PFSK-1 (cell line): ENCODE measurements at regions not wholly inside any gene's neighbourhood (a gene's known extent, or its start where the extent isn't known, plus 50 kb on each side); places are given as distances from the start of the nearest gene placed in this dataset.

Experiments used
- FOXP2 ChIP-seq: optimal IDR thresholded peaks from 2 replicates; pipeline ENCODE3; 2011; ENCODE audit warnings: borderline replicate concordance, control low read depth, inconsistent platforms; ENCODE audit not compliant: insufficient read depth; ENCODE audit errors: extremely low read length, extremely low read depth
- POLR2AphosphoS5 ChIP-seq: IDR thresholded peaks from 2 replicates; pipeline ENCODE4 v1.6.1; 2012; ENCODE audit warnings: low read depth, mild to moderate bottlenecking, control low read depth, low read length, moderate library complexity
- REST ChIP-seq, 2 experiments: IDR thresholded peaks; 2 replicates each; pipeline versions ENCODE4 v1.6.1 to v1.8.0; 2011 to 2012; ENCODE audit warnings: low read depth in 2 of 2, low read length in 2 of 2, control low read depth in 1 of 2, inconsistent platforms in 1 of 2, mild to moderate bottlenecking in 1 of 2, moderate library complexity in 1 of 2; ENCODE audit not compliant: insufficient read depth in 1 of 2
- SIN3A ChIP-seq: IDR thresholded peaks from 2 replicates; pipeline ENCODE4 v1.6.1; 2012; ENCODE audit warnings: mild to moderate bottlenecking, low read length, moderate library complexity, borderline replicate concordance; ENCODE audit not compliant: insufficient read depth
- TAF1 ChIP-seq: IDR thresholded peaks from 2 replicates; pipeline ENCODE4 v1.6.1; 2012; ENCODE audit warnings: low read length, control low read depth, borderline replicate concordance; ENCODE audit not compliant: insufficient read depth

GRCh38 chr5:73391441-73391881, 57.1 kb downstream of the FOXD1 start:
- TF ChIP-seq FOXP2 (no peak), TAF1 (no peak), POLR2AphosphoS5 (no peak), SIN3A (no peak), REST (IDR thresholded peaks at IDR 0.05; ENCODE audit: insufficient read depth in 1 of 2, low read depth in 2 of 2, low read length in 2 of 2) (no peak)

- TF ChIP-seq SIN3A (no peak), POLR2AphosphoS5 (no peak), REST (IDR thresholded peaks at IDR 0.05; ENCODE audit: insufficient read depth in 1 of 2, low read depth in 2 of 2, low read length in 2 of 2) (no peak), FOXP2 (no peak), TAF1 (no peak)
These were observed 57.6 kb downstream of the FOXD1 start for GRCh38 chr5:73390972-73391371.

GRCh38 chr5:73388740-73389139, 59.8 kb downstream of the FOXD1 start:
- TF ChIP-seq TAF1 (no peak), SIN3A (no peak), FOXP2 (no peak), POLR2AphosphoS5 (no peak), REST (IDR thresholded peaks at IDR 0.05; ENCODE audit: insufficient read depth in 1 of 2, low read depth in 2 of 2, low read length in 2 of 2) (no peak)

- TF ChIP-seq REST (IDR thresholded peaks at IDR 0.05; ENCODE audit: insufficient read depth in 1 of 2, low read depth in 2 of 2, low read length in 2 of 2) (no peak), SIN3A (no peak), POLR2AphosphoS5 (no peak), FOXP2 (no peak), TAF1 (no peak)
These were observed 60.3 kb downstream of the FOXD1 start for GRCh38 chr5:73388306-73388684.

GRCh38 chr5:73387601-73388305, 60.8 kb downstream of the FOXD1 start:
- TF ChIP-seq TAF1, result no peak
- no peak for TF ChIP-seq SIN3A
- no peak for TF ChIP-seq POLR2AphosphoS5
- no peak for TF ChIP-seq FOXP2
- no peak for TF ChIP-seq REST (IDR thresholded peaks at IDR 0.05; ENCODE audit: insufficient read depth in 1 of 2, low read depth in 2 of 2, low read length in 2 of 2)
